Endothelial cell of umbilical vein (primary cell): ENCODE measurements at regions not wholly inside any gene's neighbourhood (a gene's known extent, or its start where the extent isn't known, plus 50 kb on each side); places are given as distances from the start of the nearest gene placed in this dataset.

Experiments
- CTCF ChIP-seq, 2 donors: IDR thresholded peaks; 1 replicate in 1 of 2; 2 replicates in 1 of 2; pipeline ENCODE4 v1.5.1; 2011; ENCODE audit warnings: low read length in 2 of 2, mild to moderate bottlenecking in 2 of 2, moderate library complexity in 2 of 2, control low read depth in 1 of 2, inconsistent platforms in 1 of 2, low read depth in 1 of 2; ENCODE audit not compliant: insufficient read depth in 1 of 2; ENCODE audit errors: extremely low read depth in 1 of 2
- EZH2 ChIP-seq: IDR thresholded peaks from 2 replicates; pipeline ENCODE4 v1.6.1; 2012; ENCODE audit warnings: borderline replicate concordance, low read depth, mild to moderate bottlenecking, moderate library complexity, low read length, inconsistent platforms; ENCODE audit not compliant: severe bottlenecking
- POLR2A ChIP-seq: IDR thresholded peaks from 2 replicates; pipeline ENCODE4 v1.6.1; 2012; ENCODE audit warnings: low read depth, mild to moderate bottlenecking, control low read depth, low read length
- POLR2AphosphoS5 ChIP-seq: IDR thresholded peaks from 2 replicates; pipeline ENCODE4 v1.6.1; 2012; ENCODE audit warnings: low read depth, mild to moderate bottlenecking, control low read depth, low read length, moderate library complexity; ENCODE audit not compliant: insufficient read depth

- TF ChIP-seq CTCF (IDR thresholded peaks at IDR 0.05; ENCODE audit: extremely low read depth in 1 of 2, insufficient read depth in 1 of 2, low read depth in 1 of 2, low read length in 2 of 2) (no peak), EZH2 (no peak), POLR2A (no peak), POLR2AphosphoS5 (no peak)
Measured at GRCh38 chr22:48245196-48245485, 1482.7 kb downstream of the TBC1D22A start.
